ENCODE measurements at regions not wholly inside any gene's neighbourhood (a gene's known extent, or its start where the extent isn't known, plus 50 kb on each side); places are given as distances from the start of the nearest gene placed in this dataset.

GRCh38 chrX:20517565-20517964 lies 250.9 kb upstream of the RPS6KA3 start:
- no peak for DNase-seq

GRCh38 chrX:20515841-20516461 lies 249.2 kb upstream of the RPS6KA3 start:
- DNase-seq: peak; percentile 60 to 61

DNA sequence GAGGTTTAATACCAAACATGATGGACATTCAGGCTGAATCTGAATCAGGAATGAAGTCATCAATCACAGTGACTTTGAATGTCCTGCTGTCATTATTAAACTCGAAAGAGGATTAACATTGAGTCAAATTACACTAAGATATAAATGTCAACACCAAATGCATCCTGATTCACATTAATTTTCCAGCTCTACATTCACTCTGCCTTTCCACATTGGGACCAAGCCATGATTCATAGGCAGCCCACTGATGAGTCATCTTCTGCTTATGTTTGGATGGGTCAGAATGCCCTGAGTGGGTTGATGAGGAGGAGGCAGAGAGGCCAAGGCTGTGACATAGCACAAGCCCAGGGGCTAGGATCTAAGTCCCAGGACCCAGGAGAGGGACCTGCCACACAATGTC lies 247.6 kb upstream of the RPS6KA3 start:
- DNase-seq: no peak

- DNase-seq: no peak
Measured at GRCh38 chrX:20513185-20513584, 246.5 kb upstream of the RPS6KA3 start.

DNA sequence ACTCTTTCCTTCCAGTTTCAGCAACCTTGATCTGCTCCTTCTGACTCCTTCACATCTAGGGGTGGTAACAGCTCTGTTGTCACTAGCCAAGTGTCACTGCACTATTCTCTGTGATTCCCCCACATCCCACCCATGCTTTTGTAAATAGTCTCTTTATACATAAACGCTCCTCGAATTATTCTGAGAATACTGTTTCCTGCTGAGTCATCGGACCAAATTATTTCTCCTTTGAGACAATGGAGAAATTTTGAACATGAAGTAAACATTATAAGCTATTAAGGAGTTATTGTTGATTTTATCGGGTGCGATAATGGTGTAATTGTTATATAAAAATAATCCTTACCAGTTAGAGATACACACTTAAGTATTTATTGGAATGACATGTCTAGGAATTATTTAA lies 245.1 kb upstream of the RPS6KA3 start:
- DNase-seq: no peak

DNA sequence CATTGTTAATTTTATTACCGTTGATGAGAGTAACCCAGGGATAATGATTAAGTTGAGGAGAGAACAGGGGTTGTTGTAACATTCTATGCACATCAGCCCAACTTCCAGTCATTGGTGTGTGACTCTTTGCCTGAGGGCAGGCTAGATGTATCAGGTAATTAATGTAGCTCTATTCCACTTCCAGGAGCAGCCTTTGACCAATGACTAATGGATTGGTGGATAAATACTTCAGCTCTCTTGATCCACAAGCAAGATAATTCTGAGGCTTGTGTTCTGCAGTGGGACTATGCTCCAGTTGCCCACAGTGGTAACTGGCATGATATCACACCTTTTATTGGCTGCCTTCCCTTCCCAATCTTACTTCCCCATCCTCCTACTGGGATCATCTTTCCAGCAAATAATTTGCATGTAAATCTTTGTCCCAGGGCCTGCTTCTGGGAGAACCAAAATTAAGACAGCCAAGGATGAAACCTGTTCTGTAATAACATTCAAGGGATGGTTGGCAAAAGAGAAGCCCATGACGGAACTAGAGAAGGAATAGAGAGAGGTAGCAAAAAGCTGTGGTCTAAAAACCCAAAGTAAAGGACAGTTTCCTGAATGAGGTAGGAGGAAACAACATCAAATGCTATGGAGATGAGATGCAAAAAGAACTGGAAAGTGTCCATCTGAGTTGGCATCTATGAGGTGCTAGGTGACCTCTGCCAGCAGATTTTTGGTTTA lies 241.4 kb upstream of the RPS6KA3 start:
- DNase-seq: no peak

GRCh38 chrX:20506739-20507138 lies 240.0 kb upstream of the RPS6KA3 start:
- DNase-seq: no peak

DNA sequence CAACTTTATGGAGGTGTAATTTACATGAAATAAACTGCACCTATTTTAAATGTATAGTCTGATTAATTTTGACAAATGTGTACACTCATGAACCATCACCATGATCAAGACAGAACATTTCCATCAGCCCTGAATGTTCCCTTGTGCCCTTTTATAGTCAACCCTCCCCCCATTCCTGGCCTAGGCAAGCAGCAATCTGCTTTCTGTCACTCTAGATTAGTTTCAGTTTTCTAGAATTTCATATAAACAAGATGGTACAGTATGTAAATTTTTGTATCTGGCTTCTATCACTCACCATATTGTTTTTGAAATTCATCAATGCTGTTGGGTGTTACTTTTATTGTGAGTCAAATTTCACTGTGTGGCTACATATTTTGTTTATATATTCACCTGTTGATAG lies 234.2 kb upstream of the RPS6KA3 start:
- no peak for DNase-seq

GRCh38 chrX:20500171-20500865 lies 233.6 kb upstream of the RPS6KA3 start:
- no peak for DNase-seq

GRCh38 chrX:20499763-20500162 lies 233.1 kb upstream of the RPS6KA3 start:
- no peak for DNase-seq

GRCh38 chrX:20498851-20499635 lies 232.3 kb upstream of the RPS6KA3 start:
- DNase-seq: no peak

GRCh38 chrX:20495575-20495974 lies 228.9 kb upstream of the RPS6KA3 start:
- DNase-seq: no peak

DNA sequence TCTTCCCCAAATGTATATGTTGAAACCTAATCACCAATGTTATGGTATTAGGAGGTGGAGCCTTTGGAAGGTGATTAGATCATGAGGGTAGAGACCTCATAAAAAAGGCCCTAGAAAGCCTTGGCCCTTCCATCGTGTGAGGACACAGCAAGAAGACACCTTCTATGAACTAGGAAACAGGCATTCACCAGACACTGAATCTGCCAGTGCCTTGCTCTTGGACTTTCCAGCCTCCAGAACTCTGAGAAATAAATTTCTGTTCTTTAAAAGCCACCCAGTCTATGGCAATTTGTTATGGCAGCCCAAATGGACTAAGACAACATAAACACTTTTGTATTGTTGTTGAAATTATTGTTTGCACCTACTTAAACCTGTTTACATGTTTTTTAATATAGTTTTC lies 221.8 kb upstream of the RPS6KA3 start:
- DNase-seq: no peak

GRCh38 chrX:20487227-20487626 lies 220.5 kb upstream of the RPS6KA3 start:
- DNase-seq: no peak

DNA sequence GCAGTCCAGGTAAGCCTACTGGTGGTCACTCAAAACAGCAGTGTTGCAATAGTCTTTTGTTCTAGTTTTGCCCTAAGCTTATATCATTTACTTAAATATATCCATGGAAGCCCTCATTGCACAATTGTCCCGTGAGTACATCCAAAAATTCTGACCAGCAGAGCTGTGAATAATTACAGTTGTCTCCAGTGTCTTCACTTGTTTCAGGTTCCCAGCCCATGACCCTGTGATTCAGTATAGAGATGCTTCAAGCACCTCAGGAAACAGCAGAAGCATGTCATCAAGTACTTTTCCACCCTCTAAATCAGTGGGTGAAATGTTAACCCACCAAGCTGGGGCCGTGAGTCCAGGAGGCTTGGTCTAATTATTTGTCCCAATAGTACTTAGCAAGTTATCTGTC lies 214.9 kb upstream of the RPS6KA3 start:
- no peak for DNase-seq

DNA sequence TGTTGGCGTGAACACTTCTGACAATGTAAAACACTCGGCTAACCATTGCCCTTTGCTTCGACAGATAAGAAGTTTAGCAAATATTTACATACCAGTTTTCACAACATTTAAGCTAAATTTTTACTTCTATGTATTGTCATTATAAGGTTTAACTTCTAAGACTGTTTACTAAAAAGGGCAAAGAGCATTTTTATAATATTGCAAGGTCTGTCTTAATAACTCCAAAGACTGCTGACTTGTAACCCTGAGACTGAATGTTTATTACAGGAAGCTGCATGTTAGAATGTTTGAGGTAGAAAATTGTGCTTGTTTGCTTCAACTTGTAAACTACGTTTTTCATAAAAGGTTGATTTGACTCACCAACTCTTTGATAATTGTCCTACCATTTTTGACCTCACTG lies 213.2 kb upstream of the RPS6KA3 start:
- no peak for DNase-seq

DNA sequence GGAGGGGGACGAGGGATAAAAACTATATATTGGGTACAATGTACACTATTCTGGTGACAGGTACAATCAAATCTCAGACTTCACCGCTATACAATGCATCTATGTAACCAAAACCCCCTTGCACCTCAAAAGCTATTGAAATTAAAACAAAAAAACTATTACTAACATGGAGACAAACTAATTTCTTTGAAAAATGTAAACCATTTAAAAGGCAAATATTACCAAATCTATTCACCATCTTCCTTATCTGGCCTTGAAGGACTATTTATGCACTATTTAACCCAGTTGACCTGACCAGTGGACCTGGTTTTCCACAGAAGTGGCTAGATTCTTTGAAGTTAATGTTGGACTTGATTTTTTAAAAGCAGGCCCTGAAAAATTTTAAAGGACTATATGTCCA lies 212.3 kb upstream of the RPS6KA3 start:
- no peak for DNase-seq

GRCh38 chrX:20477836-20478524 lies 211.3 kb upstream of the RPS6KA3 start:
- DNase-seq: no peak

- DNase-seq: no peak
Measured at GRCh38 chrX:20477219-20477618, 210.5 kb upstream of the RPS6KA3 start.

DNA sequence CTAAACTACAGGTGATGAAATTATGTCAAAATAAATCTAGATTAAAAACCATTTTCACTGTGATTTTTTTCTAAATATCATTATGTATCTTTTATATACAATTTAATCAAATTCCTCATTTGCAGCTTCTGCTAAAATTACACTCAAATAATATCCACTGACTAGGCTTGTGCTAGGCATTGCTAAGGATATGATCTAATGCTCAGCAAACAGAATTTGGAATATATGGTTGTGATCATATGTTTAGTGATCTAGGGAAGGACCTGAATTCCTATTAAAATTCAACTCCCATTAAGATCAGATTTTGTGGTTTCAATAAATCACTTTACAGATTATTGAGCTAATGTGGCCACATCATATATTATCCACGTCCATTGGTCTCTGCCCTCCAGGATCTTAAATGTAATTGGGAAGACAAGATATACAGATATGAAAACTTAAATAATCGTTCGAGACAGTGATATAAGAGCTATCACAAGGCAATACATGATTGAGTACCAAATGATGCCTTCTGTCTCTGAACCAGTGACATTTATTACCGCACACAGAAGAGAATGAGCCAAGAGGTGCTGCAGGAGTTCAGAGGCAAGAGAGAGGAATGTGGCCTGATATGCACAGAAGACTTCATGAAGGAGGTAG lies 206.0 kb upstream of the RPS6KA3 start:
- no peak for DNase-seq

GRCh38 chrX:20472148-20472547 lies 205.4 kb upstream of the RPS6KA3 start:
- no peak for DNase-seq

- DNase-seq: no peak
Measured at GRCh38 chrX:20471483-20471882, 204.8 kb upstream of the RPS6KA3 start.

All from AML-193 (cell line).